Chondrocyte (in vitro differentiated cells): ENCODE measurements at regions not wholly inside any gene's neighbourhood (a gene's known extent, or its start where the extent isn't known, plus 50 kb on each side); places are given as distances from the start of the nearest gene placed in this dataset.

ENCODE experiments used
- DNase-seq: peaks from one replicate; pipeline ENCODE4 v3.0.0; 2021; ENCODE audit warnings: mixed read lengths, low spot score
- H3K27ac Mint-ChIP-seq: one replicate; pipeline ENCODE4 v1.8.0; 2021; ENCODE audit warnings: mild to moderate bottlenecking, moderate library complexity, mixed read lengths; ENCODE audit not compliant: unreplicated experiment
- H3K27me3 Mint-ChIP-seq: 2 replicates; pipeline ENCODE4 v1.8.0; 2021; ENCODE audit warnings: low read depth, mixed read lengths
- H3K36me3 Mint-ChIP-seq: 2 replicates; pipeline ENCODE4 v1.8.0; 2021; ENCODE audit warnings: low read depth, mixed read lengths
- H3K4me1 Mint-ChIP-seq: 2 replicates; pipeline ENCODE4 v1.8.0; 2021; ENCODE audit warnings: low read depth, mild to moderate bottlenecking, mixed read lengths
- H3K4me3 Mint-ChIP-seq: one replicate; pipeline ENCODE4 v1.8.0; 2021; ENCODE audit warnings: mild to moderate bottlenecking, moderate library complexity, mixed read lengths; ENCODE audit not compliant: unreplicated experiment
- H3K9me3 Mint-ChIP-seq: 2 replicates; pipeline ENCODE4 v1.8.0; 2021; ENCODE audit warnings: low read depth, mixed read lengths
- TF ChIP-seq, protein P1 (sequence below): fragments of 200-600 bp; sonication (generic); IDR thresholded peaks from 2 replicates; pipeline ENCODE4 v1.5.0; 2021; ENCODE audit warnings: antibody characterized with exemption, mild to moderate bottlenecking, moderate library complexity

DNA sequence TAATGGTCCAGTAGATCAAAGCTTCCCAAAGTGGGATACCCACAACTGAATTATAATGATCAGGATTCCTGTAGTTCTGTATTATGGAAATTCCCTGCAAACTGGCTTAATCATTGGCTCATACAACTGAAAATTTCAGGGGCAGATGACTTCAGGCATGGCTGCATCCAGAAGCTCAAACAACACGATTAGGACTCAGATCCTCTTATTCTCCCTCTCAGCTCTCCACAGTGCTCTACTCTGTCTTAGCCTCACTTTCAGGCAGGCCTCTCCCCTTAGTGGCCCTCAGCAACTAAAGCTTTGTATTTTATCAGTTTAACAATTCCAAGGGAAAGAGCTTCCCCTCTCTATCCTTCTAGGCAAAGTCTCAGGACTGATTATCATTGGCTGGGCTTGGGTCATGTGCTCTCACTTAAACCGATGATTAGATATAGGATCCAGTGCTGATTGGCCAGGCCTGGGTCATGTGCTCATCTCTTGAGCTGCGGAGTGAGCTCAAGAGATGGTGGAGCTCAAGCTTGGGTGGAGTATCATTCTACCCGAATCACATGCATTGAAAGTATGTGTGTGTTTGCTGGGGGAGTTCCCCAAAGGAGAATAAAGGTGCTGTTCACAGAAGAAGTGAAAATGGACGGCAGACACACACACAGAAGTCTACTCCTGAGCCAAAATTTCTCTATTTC is 57.9 kb upstream of the RUNX3 start:
- Mint-ChIP-seq H3K36me3 (no peaks in the 10 kb centered on the region), H3K27ac (no peak overlapping the region), H3K4me1 (peaks cover 13% of the 10 kb centered on the region), H3K27me3 (peaks cover 12% of the 10 kb centered on the region), H3K9me3 (peaks cover 4% of the 10 kb centered on the region), H3K4me3 (no peak overlapping the region)
- TF ChIP-seq, protein P1, sequence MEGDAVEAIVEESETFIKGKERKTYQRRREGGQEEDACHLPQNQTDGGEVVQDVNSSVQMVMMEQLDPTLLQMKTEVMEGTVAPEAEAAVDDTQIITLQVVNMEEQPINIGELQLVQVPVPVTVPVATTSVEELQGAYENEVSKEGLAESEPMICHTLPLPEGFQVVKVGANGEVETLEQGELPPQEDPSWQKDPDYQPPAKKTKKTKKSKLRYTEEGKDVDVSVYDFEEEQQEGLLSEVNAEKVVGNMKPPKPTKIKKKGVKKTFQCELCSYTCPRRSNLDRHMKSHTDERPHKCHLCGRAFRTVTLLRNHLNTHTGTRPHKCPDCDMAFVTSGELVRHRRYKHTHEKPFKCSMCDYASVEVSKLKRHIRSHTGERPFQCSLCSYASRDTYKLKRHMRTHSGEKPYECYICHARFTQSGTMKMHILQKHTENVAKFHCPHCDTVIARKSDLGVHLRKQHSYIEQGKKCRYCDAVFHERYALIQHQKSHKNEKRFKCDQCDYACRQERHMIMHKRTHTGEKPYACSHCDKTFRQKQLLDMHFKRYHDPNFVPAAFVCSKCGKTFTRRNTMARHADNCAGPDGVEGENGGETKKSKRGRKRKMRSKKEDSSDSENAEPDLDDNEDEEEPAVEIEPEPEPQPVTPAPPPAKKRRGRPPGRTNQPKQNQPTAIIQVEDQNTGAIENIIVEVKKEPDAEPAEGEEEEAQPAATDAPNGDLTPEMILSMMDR, result no peak
- DNase-seq, result no peak

DNA sequence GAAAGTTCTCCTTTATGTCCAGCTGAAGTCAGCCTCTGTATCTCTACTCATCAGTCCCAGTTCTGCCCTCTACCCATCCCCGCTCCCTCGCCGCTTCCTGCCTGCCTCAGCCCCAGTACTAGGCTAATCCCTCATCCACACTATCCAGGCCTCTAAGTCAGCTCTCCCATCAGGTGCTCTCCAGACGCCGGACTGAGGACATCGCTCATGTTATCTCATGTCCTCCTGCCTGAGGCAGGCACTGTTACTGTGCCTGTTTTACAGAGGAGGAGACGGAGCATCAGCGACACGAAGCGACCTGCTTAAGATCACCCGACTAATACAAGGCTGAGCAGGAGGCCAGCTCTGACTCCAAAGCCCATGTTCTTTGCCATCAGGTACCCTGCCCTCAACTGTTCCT is 57.3 kb upstream of the RUNX3 start:
- Mint-ChIP-seq H3K27ac (no peak overlapping the region), H3K9me3 (peaks cover 4% of the 10 kb centered on the region), H3K4me3 (no peak overlapping the region), H3K27me3 (peaks cover 12% of the 10 kb centered on the region), H3K36me3 (no peaks in the 10 kb centered on the region), H3K4me1 (peaks cover 9% of the 10 kb centered on the region)
- TF ChIP-seq, protein P1, result no peak
- peak; percentile 58 for DNase-seq

DNA sequence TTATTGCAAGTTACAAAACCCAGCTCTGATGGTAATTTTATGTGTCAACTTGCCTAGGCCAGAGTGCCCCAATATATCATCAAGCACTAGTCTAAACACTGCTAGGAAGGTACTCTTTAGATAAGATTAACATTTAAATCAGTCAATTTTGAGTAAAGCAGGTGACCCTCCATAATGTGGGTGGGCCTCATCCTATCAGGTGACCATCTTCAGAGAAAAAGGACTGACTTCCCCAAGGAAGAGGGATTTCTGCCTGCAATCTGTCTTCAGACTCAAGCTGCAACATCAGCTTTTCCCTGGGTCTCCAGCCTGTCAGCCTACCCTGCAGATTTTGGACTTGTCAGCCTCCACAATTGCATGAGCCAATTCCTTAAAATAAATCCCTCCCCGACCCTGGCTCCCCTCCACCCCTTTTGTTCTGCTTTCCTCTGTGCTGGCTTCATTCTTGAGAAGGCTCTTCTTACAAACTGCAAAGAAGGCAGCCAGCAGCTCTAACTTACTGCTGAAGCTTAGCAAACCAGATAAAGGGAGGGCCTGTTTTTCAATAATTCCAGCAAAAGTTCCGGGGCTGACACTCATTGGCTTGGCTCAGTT is 56.4 kb upstream of the RUNX3 start:
- TF ChIP-seq, protein P1, result no peak
- Mint-ChIP-seq H3K27ac (no peak overlapping the region), H3K4me3 (no peak overlapping the region), H3K9me3 (no peaks in the 10 kb centered on the region), H3K36me3 (no peaks in the 10 kb centered on the region), H3K4me1 (peaks cover 5% of the 10 kb centered on the region), H3K27me3 (peaks cover 12% of the 10 kb centered on the region)
- DNase-seq, result peak; percentile 19

DNA sequence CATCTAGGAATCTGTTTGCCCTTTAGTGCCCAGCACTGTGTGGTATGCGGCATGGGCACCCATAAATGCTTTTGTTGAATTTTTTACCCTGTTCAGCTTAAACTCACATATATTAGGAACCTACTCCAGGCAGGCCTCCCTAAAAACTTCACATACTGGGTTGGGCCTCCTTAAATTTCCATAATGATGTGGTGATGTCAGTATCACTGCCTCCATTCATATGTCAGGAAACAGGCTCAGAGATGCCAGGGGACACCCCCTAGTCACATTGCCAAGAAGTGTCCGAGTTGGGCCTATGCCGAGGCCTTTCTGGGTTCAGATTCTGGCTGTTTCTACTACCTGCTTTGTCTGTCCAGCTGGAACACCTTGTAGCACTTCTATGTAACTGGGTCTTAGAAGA is 55.7 kb upstream of the RUNX3 start:
- TF ChIP-seq, protein P1, result no peak
- no peaks in the 10 kb centered on the region for H3K36me3 Mint-ChIP-seq
- no peak for DNase-seq
- no peak overlapping the region for H3K27ac Mint-ChIP-seq
- no peaks in the 10 kb centered on the region for H3K9me3 Mint-ChIP-seq
- H3K27me3 Mint-ChIP-seq, result peaks cover 9% of the 10 kb centered on the region
- H3K4me1 Mint-ChIP-seq, result no peaks in the 10 kb centered on the region
- H3K4me3 Mint-ChIP-seq, result no peak overlapping the region

DNA sequence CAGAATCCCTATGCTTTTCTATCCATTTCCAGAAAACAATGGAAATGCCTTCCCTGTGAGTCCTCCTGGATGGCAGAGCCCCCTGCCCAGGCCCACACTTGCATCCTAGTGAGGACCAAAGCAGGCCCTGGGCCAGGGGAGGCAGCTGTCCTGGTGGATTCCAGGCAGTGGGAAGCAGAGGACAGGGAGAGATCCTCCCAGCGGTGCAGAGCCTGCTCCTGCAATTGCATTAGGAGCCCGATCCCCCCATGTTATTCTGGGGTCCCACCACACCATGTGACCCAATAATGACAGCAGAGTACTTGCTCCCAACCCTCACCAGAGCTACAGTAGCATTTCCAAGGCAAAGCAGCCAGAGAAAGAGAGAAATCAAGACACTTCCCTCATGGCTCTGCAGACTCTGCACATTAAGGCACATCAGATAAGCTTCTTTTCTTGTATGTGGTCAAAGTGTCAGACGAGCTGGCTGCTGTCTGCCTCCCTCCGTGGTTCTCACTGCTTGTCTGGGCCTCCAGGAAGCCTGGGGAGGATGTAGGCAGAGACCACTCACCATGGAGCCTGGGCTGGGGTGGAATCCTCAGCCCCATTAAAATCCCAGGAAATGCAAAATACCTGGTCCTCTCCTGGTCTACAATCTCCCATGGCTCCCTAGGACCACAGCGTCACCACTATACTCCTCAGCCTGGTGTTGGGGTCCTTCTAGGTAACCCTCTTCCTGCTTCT is 54.9 kb upstream of the RUNX3 start:
- peak; percentile 54 for DNase-seq
- no peaks in the 10 kb centered on the region for H3K4me1 Mint-ChIP-seq
- TF ChIP-seq, protein P1, result no peak
- no peak overlapping the region for H3K4me3 Mint-ChIP-seq
- H3K36me3 Mint-ChIP-seq, result no peaks in the 10 kb centered on the region
- peaks cover 7% of the 10 kb centered on the region for H3K27me3 Mint-ChIP-seq
- H3K27ac Mint-ChIP-seq, result peak overlapping the region; percentile 25
- H3K9me3 Mint-ChIP-seq, result no peaks in the 10 kb centered on the region
